ENCODE measurements at regions not wholly inside any gene's neighbourhood (a gene's known extent, or its start where the extent isn't known, plus 50 kb on each side); places are given as distances from the start of the nearest gene placed in this dataset.

GRCh38 chr11:115912484-115912945 lies 408.3 kb upstream of the CADM1 start:
- Histone ChIP-seq H3K9ac (ENCODE audit: low read depth in 1 of 2, low read length in 2 of 2) (no peak overlapping the region), H3K27me3 (ENCODE audit: control insufficient read depth in 4 of 4, insufficient read depth in 4 of 4, low read length in 3 of 4) (peaks cover 0 to 3% (median 0%) of the 10 kb centered on the region in 4 donors), H3K9me3 (ENCODE audit: control insufficient read depth in 4 of 4, low read length in 3 of 4) (no peaks in the 10 kb centered on the region), H3K4me1 (ENCODE audit: control insufficient read depth in 4 of 4, insufficient read depth in 4 of 4, low read length in 3 of 4) (no peaks in the 10 kb centered on the region), H3K4me3 (ENCODE audit: low read depth in 1 of 3, low read length in 3 of 3) (no peak overlapping the region), H3K36me3 (ENCODE audit: control insufficient read depth in 4 of 4, insufficient read depth in 3 of 4, low read depth in 1 of 4, low read length in 3 of 4) (no peaks in the 10 kb centered on the region), H3K27ac (ENCODE audit: low read depth in 1 of 2, low read length in 2 of 2) (no peak overlapping the region)
- WGBS, result 93% methylated on average over 2 of the region's 2 CpGs
- TF ChIP-seq FOXA2 (IDR thresholded peaks at IDR 0.05), result no peak
- TF ChIP-seq RXRA (IDR thresholded peaks at IDR 0.05), result no peak
- no peak for TF ChIP-seq ZBTB33 (IDR thresholded peaks at IDR 0.05)
- TF ChIP-seq REST (IDR thresholded peaks at IDR 0.05), result no peak
- TF ChIP-seq TAF1 (conservative IDR thresholded peaks at IDR 0.05), result no peak
- no peak for TF ChIP-seq JUND (IDR thresholded peaks at IDR 0.05)
- no peak for TF ChIP-seq MAX (IDR thresholded peaks at IDR 0.05)
- no peak for TF ChIP-seq NR2F2 (IDR thresholded peaks at IDR 0.05)
- TF ChIP-seq CTCF (IDR thresholded peaks at IDR 0.05; ENCODE audit: low read depth, low read length, missing input control), result peak; percentile 5
- TF ChIP-seq SP1 (IDR thresholded peaks at IDR 0.05), result no peak
- TF ChIP-seq GABPA (IDR thresholded peaks at IDR 0.05 in 1 of 2, conservative IDR thresholded peaks at IDR 0.05 in 1 of 2), result no peak
- no peak for TF ChIP-seq EGR1 (IDR thresholded peaks at IDR 0.05; ENCODE audit: low read depth in 2 of 2)
- no peak for TF ChIP-seq HNF4G (IDR thresholded peaks at IDR 0.05)
- TF ChIP-seq RAD21 (IDR thresholded peaks at IDR 0.05), result peak; percentile 29 to 46
- no peak for TF ChIP-seq FOXA1 (IDR thresholded peaks at IDR 0.05)
- no peak for DNase-seq (ENCODE audit: low spot score)

GRCh38 chr11:115911613-115912346 lies 407.6 kb upstream of the CADM1 start:
- no peak for DNase-seq (ENCODE audit: low spot score)
- H3K4me3 ChIP-seq (ENCODE audit: low read depth in 1 of 3, low read length in 3 of 3), result no peak overlapping the region
- WGBS, result 73% methylated on average over 14 of the region's 14 CpGs
- no peaks in the 10 kb centered on the region for H3K36me3 ChIP-seq (ENCODE audit: control insufficient read depth in 4 of 4, insufficient read depth in 3 of 4, low read depth in 1 of 4, low read length in 3 of 4)
- H3K27ac ChIP-seq (ENCODE audit: low read depth in 1 of 2, low read length in 2 of 2), result no peak overlapping the region
- H3K4me1 ChIP-seq (ENCODE audit: control insufficient read depth in 4 of 4, insufficient read depth in 4 of 4, low read length in 3 of 4), result no peaks in the 10 kb centered on the region
- no peak overlapping the region for H3K9ac ChIP-seq (ENCODE audit: low read depth in 1 of 2, low read length in 2 of 2)
- peaks cover 0 to 3% (median 0%) of the 10 kb centered on the region in 4 donors for H3K27me3 ChIP-seq (ENCODE audit: control insufficient read depth in 4 of 4, insufficient read depth in 4 of 4, low read length in 3 of 4)
- no peaks in the 10 kb centered on the region for H3K9me3 ChIP-seq (ENCODE audit: control insufficient read depth in 4 of 4, low read length in 3 of 4)
- TF ChIP-seq FOXA2 (IDR thresholded peaks at IDR 0.05) (no peak), ZBTB33 (IDR thresholded peaks at IDR 0.05) (no peak), ATF3 (IDR thresholded peaks at IDR 0.05) (no peak), HNF4G (IDR thresholded peaks at IDR 0.05) (no peak), HNF4A (conservative IDR thresholded peaks at IDR 0.05) (no peak), REST (IDR thresholded peaks at IDR 0.05) (no peak), YY1 (IDR thresholded peaks at IDR 0.05) (no peak), TAF1 (conservative IDR thresholded peaks at IDR 0.05) (no peak)
